Loucy (cell line): ENCODE measurements at regions not wholly inside any gene's neighbourhood (a gene's known extent, or its start where the extent isn't known, plus 50 kb on each side); places are given as distances from the start of the nearest gene placed in this dataset.

Source experiments
- H2AFZ ChIP-seq: fragments of 200-600 bp; sonication (generic); 2 replicates; pipeline ENCODE4 v1.6.0; 2016; ENCODE audit warnings: antibody characterized with exemption, mild to moderate bottlenecking, low read length, moderate library complexity
- H3F3A ChIP-seq: fragments of 200-600 bp; 2 replicates; pipeline ENCODE4 v1.6.0; 2016; ENCODE audit warnings: antibody characterized with exemption, low read depth, mild to moderate bottlenecking
- H3K27me3 ChIP-seq: fragments of 200-600 bp; sonication (generic); 2 replicates; pipeline ENCODE4 v1.6.1; 2014; ENCODE audit warnings: low read length, mild to moderate bottlenecking; ENCODE audit not compliant: insufficient read depth, poor library complexity, severe bottlenecking
- H3K36me3 ChIP-seq: fragments of 200-600 bp; sonication (generic); 2 replicates; pipeline ENCODE4 v1.6.1; 2016; ENCODE audit warnings: low read length; ENCODE audit not compliant: insufficient read depth
- H3K4me1 ChIP-seq: fragments of 200-600 bp; sonication (generic); 2 replicates; pipeline ENCODE4 v1.5.1; 2014; ENCODE audit warnings: low read length, mild to moderate bottlenecking; ENCODE audit not compliant: insufficient read depth, poor library complexity, severe bottlenecking
- H3K4me2 ChIP-seq: fragments of 200-600 bp; sonication (generic); 2 replicates; pipeline ENCODE4 v1.6.0; 2014; ENCODE audit warnings: antibody characterized with exemption, low read length, low read depth, mild to moderate bottlenecking; ENCODE audit not compliant: poor library complexity, severe bottlenecking
- H3K4me3 ChIP-seq: fragments of 200-600 bp; sonication (generic); 2 replicates; pipeline ENCODE4 v1.5.1; 2014; ENCODE audit warnings: low read length, mild to moderate bottlenecking, mixed read lengths; ENCODE audit not compliant: poor library complexity, severe bottlenecking
- H3K79me2 ChIP-seq: fragments of 200-600 bp; sonication (generic); 2 replicates; pipeline ENCODE4 v1.6.1; 2014; ENCODE audit warnings: low read length; ENCODE audit not compliant: insufficient read depth
- H3K9ac ChIP-seq: fragments of 200-600 bp; sonication (generic); 2 replicates; pipeline ENCODE4 v1.6.0; 2014; ENCODE audit warnings: mild to moderate bottlenecking, low read depth, low read length, moderate library complexity; ENCODE audit not compliant: poor library complexity, severe bottlenecking
- H3K9me2 ChIP-seq: fragments of 200-600 bp; sonication (generic); replicated peaks from 2 replicates; pipeline ENCODE4 v1.6.1; 2016; ENCODE audit warnings: low read depth, low read length, mixed read lengths
- H3K9me3 ChIP-seq: fragments of 200-600 bp; sonication (generic); 2 replicates; pipeline ENCODE4 v1.6.1; 2014; ENCODE audit warnings: mild to moderate bottlenecking, antibody characterized with exemption, low read length, low read depth; ENCODE audit not compliant: insufficient read depth
- H4K20me1 ChIP-seq: fragments of 200-600 bp; sonication (generic); 2 replicates; pipeline ENCODE4 v1.6.0; 2014; ENCODE audit warnings: antibody characterized with exemption, low read length, mild to moderate bottlenecking; ENCODE audit not compliant: insufficient read depth, poor library complexity, severe bottlenecking
- EZH2phosphoT487 ChIP-seq: fragments of 200-600 bp; IDR thresholded peaks from 2 replicates; pipeline ENCODE4 v1.6.1; 2018; ENCODE audit warnings: antibody characterized with exemption, mild to moderate bottlenecking, moderate library complexity, borderline replicate concordance
- TF ChIP-seq, protein P1 (sequence below): fragments of 200-600 bp; sonication (generic); conservative IDR thresholded peaks from 2 replicates; pipeline ENCODE4 v1.5.1; 2014; ENCODE audit warnings: mild to moderate bottlenecking, antibody characterized with exemption, low read length

DNA sequence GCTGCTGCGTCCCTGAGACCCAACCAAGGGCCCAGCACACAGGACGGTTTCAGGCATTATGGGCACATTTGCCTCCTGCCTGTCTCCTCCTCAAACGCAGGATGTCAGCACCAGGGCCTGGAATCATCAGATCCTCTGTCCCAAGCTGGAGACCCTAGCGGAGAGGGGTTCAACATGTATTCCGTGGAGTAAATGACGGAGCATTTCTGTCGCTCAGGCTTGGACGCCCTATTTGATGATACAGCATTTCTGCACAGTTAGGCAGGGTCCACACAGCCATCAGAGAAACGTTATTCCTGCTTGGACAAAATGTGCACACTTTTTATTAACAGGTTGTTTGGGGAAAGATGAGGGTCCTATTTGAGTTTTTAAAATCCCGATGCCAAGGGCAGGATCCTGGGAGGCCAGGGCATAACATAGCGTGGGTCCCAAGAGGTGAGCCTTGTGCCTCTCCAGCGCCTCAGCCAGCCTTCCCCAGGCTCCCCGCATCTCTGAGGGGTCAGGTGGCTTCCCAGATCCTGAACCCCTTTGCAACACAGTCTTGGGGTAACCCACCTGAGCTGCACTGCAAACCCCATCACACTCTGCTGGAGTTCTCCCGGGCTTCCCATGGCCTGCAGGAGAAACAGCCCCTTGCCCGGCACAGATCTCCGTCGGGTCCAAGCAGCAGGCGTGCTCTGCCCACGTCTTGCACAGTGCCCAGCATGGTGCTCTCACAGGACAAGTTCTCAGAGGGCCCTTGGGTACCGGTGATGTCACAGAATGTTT, 319.7 kb upstream of the MYT1L start:
- H3K9me2 ChIP-seq: no peaks in the 10 kb centered on the region
- no peaks in the 10 kb centered on the region for H3K9me3 ChIP-seq
- TF ChIP-seq EZH2phosphoT487: no peak
- TF ChIP-seq, protein P1, sequence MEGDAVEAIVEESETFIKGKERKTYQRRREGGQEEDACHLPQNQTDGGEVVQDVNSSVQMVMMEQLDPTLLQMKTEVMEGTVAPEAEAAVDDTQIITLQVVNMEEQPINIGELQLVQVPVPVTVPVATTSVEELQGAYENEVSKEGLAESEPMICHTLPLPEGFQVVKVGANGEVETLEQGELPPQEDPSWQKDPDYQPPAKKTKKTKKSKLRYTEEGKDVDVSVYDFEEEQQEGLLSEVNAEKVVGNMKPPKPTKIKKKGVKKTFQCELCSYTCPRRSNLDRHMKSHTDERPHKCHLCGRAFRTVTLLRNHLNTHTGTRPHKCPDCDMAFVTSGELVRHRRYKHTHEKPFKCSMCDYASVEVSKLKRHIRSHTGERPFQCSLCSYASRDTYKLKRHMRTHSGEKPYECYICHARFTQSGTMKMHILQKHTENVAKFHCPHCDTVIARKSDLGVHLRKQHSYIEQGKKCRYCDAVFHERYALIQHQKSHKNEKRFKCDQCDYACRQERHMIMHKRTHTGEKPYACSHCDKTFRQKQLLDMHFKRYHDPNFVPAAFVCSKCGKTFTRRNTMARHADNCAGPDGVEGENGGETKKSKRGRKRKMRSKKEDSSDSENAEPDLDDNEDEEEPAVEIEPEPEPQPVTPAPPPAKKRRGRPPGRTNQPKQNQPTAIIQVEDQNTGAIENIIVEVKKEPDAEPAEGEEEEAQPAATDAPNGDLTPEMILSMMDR: no peak
- no peak overlapping the region for H3K4me2 ChIP-seq
- no peaks in the 10 kb centered on the region for H3F3A ChIP-seq
- no peak overlapping the region for H3K4me3 ChIP-seq
- H4K20me1 ChIP-seq: no peaks in the 10 kb centered on the region
- no peaks in the 10 kb centered on the region for H3K79me2 ChIP-seq
- H3K9ac ChIP-seq: no peak overlapping the region
- peaks cover 22% of the 10 kb centered on the region for H3K4me1 ChIP-seq
- H2AFZ ChIP-seq: no peak overlapping the region
- no peaks in the 10 kb centered on the region for H3K36me3 ChIP-seq
- no peaks in the 10 kb centered on the region for H3K27me3 ChIP-seq

DNA sequence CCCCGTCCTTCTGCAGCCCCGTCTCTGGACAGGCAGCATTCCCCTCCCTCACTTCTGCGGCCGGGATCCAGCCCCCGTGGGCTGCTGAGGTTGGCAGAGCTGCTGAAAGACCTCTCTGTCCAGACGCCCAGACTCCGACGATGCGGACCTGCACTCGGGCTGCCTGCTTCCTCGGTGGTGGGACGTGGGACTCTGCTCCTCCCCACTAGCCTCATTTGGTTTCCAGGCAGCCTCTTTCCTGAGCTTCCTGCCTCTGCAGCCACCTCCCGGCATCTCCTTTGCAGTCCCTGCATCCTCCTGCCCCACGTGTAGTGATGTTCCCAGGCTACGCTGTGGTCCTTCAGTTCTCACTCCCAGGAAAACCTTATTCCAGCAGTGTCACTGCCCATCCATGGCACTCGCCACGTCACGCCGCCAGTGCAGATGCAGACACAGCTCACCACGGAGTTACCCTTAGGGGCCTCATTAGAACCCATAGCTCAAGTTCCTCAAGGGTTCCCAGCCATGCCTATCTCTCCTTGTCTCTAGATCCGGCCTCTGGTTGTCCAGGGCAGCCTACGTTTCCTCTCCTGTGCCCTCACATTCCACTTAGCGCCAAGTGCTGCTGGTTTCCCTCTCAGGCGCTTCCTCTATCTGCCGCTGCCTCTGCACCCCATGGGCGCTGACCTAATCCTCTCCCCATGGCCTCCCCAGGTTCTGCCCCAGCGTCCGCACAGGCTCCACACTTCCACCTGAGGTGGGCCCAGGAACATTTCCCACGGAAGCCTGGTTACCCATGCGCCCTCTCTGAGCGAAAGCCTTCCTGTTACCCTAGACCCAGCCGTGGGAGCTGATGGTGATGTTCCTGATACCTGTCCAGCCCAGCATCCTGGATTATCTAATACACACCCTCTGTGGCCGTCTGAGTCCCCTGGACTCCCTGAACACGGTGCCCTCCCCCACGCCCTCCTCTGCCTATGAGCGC, 318.3 kb upstream of the MYT1L start:
- Histone ChIP-seq H3K4me2 (no peak overlapping the region), H3K27me3 (no peaks in the 10 kb centered on the region), H3K9me2 (no peaks in the 10 kb centered on the region), H3K79me2 (no peaks in the 10 kb centered on the region), H3K4me1 (peaks cover 22% of the 10 kb centered on the region), H3K9ac (no peak overlapping the region), H3K9me3 (no peaks in the 10 kb centered on the region), H3K4me3 (no peak overlapping the region), H3F3A (no peaks in the 10 kb centered on the region), H4K20me1 (no peaks in the 10 kb centered on the region), H2AFZ (no peak overlapping the region), H3K36me3 (no peaks in the 10 kb centered on the region)
- TF ChIP-seq, protein P1: no peak
- no peak for TF ChIP-seq EZH2phosphoT487

DNA sequence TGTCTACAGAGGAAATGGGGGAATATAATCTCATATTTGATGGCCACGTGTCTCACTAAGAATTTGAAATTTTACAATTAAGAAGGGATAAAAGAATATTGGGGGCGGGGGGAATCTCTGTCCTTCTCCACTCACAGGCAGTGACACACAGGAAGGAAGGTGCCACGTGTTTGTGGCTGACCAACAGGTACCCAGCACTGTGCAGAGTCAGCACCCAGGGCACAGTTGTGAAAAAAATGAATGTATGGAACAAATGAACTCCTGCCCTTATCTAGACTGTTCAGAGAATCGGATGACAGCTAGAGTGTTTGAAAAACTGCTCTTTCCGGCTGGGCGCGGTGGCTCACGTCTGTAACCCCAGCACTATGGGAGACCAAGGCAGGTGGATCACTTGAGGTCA, 317.0 kb upstream of the MYT1L start:
- TF ChIP-seq, protein P1: no peak
- TF ChIP-seq EZH2phosphoT487: no peak
- H3K79me2 ChIP-seq: no peaks in the 10 kb centered on the region
- no peak overlapping the region for H3K4me3 ChIP-seq
- H4K20me1 ChIP-seq: no peaks in the 10 kb centered on the region
- no peaks in the 10 kb centered on the region for H3K9me3 ChIP-seq
- H2AFZ ChIP-seq: no peak overlapping the region
- peaks cover 22% of the 10 kb centered on the region for H3K4me1 ChIP-seq
- no peak overlapping the region for H3K4me2 ChIP-seq
- no peaks in the 10 kb centered on the region for H3F3A ChIP-seq
- no peaks in the 10 kb centered on the region for H3K27me3 ChIP-seq
- no peaks in the 10 kb centered on the region for H3K9me2 ChIP-seq
- H3K36me3 ChIP-seq: no peaks in the 10 kb centered on the region
- no peak overlapping the region for H3K9ac ChIP-seq
